ENCODE measurements at regions not wholly inside any gene's neighbourhood (a gene's known extent, or its start where the extent isn't known, plus 50 kb on each side); places are given as distances from the start of the nearest gene placed in this dataset.

DNA sequence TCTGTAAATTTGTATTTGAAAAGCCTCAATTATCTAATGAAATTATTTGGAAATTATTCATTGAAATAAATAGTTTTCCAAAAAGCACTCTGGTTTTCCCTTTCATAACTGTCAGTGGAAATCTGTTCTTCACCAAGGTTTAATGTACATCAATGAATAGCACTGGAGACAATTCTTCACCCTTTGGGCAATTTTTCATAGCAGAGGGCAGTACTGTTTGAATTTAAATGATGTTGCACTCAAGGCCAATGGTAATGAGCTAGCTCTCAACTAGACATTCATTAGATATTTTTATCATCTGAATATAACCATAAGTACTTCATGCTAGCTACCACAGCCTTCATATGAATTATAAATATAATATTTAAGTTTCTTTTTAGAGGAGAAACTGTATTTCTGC, 658.2 kb upstream of the CCDC54 start:
- no peak for DNase-seq
- Mint-ChIP-seq H3K27ac (no peak overlapping the region), H3K4me3 (no peak overlapping the region), H3K27me3 (no peaks in the 10 kb centered on the region), H3K9me3 (no peaks in the 10 kb centered on the region), H3K36me3 (ENCODE audit: low read depth) (no peaks in the 10 kb centered on the region), H3K4me1 (no peaks in the 10 kb centered on the region)
- intact Hi-C loops (cut with micrococcal nuclease) = no loop called here

DNA sequence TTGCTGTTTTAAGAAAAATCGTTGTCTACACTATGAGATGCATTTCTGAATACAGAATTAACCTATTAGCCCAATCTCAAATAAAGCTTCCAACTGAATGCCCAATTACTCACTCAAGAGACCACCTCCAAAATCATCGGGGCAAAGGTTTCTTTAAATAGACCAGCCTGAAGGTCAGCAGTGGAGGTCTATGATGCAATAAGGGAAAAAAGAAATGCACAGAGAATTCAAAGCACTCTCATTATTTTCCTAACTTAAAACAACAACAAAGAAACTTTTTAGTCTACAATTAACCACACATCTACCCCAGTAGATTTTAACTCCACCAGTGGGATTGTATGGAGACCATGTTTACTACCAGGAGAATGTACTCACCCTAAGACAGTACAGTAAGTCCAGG, 657.7 kb upstream of the CCDC54 start:
- H3K36me3 Mint-ChIP-seq (ENCODE audit: low read depth) = no peaks in the 10 kb centered on the region
- intact Hi-C loops (cut with micrococcal nuclease) = no loop called here
- DNase-seq = no peak
- H3K27ac Mint-ChIP-seq = no peak overlapping the region
- no peaks in the 10 kb centered on the region for H3K9me3 Mint-ChIP-seq
- H3K27me3 Mint-ChIP-seq = no peaks in the 10 kb centered on the region
- H3K4me3 Mint-ChIP-seq = no peak overlapping the region
- H3K4me1 Mint-ChIP-seq = no peaks in the 10 kb centered on the region

DNA sequence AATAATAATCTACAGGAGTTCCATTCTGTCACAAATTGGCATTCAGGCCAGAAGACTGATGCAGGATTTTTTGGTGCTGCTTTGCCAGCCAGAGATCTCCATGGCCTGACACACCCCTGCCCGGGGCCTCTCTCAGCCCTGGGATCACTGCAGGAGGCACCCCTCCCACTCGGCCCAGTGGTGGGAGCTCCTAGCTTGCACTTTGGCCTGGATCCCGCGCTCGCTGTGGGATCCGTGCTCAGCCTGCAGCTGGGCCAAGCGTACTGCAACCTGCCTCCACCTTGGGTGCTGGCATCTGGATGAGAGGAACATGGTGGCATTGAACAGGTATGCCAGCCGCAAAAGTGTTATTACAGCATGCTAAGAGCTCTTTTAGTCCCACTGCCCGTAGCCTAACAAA, 656.7 kb upstream of the CCDC54 start:
- Mint-ChIP-seq H3K36me3 (ENCODE audit: low read depth) (no peaks in the 10 kb centered on the region), H3K27ac (no peak overlapping the region), H3K27me3 (no peaks in the 10 kb centered on the region), H3K9me3 (no peaks in the 10 kb centered on the region), H3K4me3 (no peak overlapping the region), H3K4me1 (no peaks in the 10 kb centered on the region)
- intact Hi-C loops (cut with micrococcal nuclease) = no loop called here
- no peak for DNase-seq

DNA sequence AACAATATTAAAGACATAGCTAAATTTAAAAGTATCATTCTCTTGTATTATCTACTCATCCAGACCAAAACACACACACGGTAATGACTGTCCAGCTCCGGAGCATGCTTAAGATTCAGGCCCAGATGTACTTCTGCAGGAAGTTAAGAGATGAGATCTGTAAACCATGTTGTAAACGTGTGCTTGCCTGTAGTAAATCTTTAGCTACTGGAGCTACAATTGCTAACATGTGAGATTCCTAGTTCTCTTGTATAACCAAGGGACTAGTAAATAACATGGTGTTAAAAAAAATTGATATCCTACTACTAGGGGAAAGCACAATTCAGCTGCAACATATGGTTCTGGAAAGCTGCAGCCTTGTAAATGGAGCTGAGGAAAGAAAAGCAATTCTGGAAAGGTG, 651.7 kb upstream of the CCDC54 start:
- no peaks in the 10 kb centered on the region for H3K27me3 Mint-ChIP-seq
- H3K4me3 Mint-ChIP-seq = no peak overlapping the region
- no peak overlapping the region for H3K27ac Mint-ChIP-seq
- H3K4me1 Mint-ChIP-seq = no peaks in the 10 kb centered on the region
- DNase-seq = no peak
- intact Hi-C loops (cut with micrococcal nuclease) = no loop called here
- H3K36me3 Mint-ChIP-seq (ENCODE audit: low read depth) = no peaks in the 10 kb centered on the region
- no peaks in the 10 kb centered on the region for H3K9me3 Mint-ChIP-seq

DNA sequence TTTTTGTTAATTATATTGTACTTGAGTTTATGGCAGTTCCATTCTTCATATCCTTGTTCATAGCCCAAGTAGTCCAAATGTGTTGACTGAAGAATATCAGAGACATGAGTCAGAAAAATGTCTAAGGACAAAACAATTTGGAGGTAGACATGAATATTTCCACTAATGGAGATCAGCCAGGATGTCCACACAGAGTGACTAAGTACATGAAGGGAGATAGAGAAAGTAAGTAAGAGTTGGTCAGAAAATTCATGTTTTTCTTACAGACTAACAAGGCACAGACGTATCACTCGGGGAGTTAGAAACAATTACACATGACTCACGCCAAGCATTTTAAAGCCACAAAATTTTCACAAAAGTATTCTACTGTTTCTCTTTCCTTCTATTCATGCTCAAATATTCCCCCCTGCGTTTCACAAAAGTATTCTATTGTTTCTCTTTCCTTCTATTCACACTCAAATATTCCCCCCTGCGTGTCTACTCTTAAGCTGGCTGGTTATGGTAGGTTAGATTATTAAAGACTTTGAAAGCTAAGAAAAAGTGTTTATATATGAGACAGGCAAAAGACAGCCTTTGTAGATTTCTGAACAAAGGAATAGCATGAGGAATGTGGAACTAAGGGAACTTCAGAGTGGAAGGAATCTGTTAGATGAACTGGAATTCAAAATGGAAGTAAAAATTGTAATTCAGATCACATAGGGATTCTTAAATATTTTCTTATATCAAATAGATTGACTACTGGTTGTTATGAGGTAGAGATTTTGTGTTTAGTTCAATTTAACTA, 648.7 kb upstream of the CCDC54 start:
- H3K27me3 Mint-ChIP-seq = no peaks in the 10 kb centered on the region
- intact Hi-C loops (cut with micrococcal nuclease) = no loop called here
- H3K27ac Mint-ChIP-seq = no peak overlapping the region
- no peak for DNase-seq
- H3K9me3 Mint-ChIP-seq = no peaks in the 10 kb centered on the region
- no peaks in the 10 kb centered on the region for H3K36me3 Mint-ChIP-seq (ENCODE audit: low read depth)
- no peak overlapping the region for H3K4me3 Mint-ChIP-seq
- H3K4me1 Mint-ChIP-seq = no peaks in the 10 kb centered on the region

DNA sequence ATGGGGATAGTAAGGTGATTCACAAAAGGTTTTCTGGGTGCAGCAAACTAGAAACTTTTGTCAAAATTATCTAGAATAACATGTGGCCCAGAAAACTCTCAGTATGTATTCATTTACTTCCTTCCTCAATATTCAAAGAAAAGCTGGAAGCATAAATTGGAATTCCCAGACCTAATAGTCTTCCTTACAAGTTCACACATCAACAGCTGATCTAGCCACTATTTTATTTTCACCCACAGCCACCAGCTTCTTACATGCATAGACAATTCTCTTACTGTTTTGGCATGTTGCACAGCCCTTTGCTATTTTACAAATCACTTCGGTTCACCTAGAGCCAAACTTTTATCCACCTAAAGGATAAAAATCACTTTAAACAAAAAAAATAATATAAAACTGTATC, 647.8 kb upstream of the CCDC54 start:
- intact Hi-C loops (cut with micrococcal nuclease) = no loop called here
- no peak for DNase-seq
- peaks cover 2% of the 10 kb centered on the region for H3K27me3 Mint-ChIP-seq
- H3K4me1 Mint-ChIP-seq = no peaks in the 10 kb centered on the region
- H3K36me3 Mint-ChIP-seq (ENCODE audit: low read depth) = no peaks in the 10 kb centered on the region
- H3K9me3 Mint-ChIP-seq = no peaks in the 10 kb centered on the region
- no peak overlapping the region for H3K27ac Mint-ChIP-seq
- no peak overlapping the region for H3K4me3 Mint-ChIP-seq

DNA sequence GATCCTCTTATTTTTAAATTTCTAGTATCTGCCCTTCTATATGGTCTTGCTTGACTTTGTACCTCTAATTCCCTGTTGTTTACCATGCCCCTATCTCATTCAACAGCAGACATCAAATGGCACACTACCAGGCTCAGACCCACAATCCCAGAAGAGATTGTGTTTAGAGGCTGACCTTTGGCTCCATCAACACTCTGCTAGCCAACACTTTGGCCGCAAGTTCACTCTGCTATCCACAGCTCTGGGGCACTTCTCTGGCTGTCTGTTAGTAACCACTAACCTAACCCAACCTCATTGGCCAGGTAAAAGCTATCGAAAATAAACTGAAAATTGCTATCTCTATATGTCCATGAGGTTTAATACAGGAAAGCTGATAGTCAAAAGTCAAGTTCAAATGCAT, 646.0 kb upstream of the CCDC54 start:
- intact Hi-C loops (cut with micrococcal nuclease) = no loop called here
- Mint-ChIP-seq H3K36me3 (ENCODE audit: low read depth) (no peaks in the 10 kb centered on the region), H3K27me3 (peaks cover 2% of the 10 kb centered on the region), H3K27ac (no peak overlapping the region), H3K9me3 (no peaks in the 10 kb centered on the region), H3K4me1 (no peaks in the 10 kb centered on the region), H3K4me3 (no peak overlapping the region)
- no peak for DNase-seq

DNA sequence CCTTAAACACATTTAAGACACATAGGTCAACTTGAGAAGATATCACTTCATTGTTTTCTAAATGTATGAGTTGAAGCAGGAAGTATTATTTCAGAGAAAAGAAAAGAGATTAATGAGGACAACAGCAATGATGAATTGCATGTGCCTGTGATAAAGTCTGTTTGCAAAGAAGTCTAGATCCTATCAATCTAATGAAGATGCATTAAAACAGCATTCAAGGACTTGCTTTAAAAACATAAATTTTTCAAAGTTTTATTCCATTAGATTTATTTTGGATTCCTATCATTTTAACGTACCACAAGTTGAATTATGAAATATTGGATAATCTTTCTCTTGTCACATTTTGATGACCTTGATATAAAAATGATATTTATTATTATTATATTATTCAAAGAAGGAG, 642.5 kb upstream of the CCDC54 start:
- H3K27ac Mint-ChIP-seq = no peak overlapping the region
- intact Hi-C loops (cut with micrococcal nuclease) = no loop called here
- H3K36me3 Mint-ChIP-seq (ENCODE audit: low read depth) = no peaks in the 10 kb centered on the region
- peaks cover 2% of the 10 kb centered on the region for H3K27me3 Mint-ChIP-seq
- no peak overlapping the region for H3K4me3 Mint-ChIP-seq
- DNase-seq = no peak
- no peaks in the 10 kb centered on the region for H3K9me3 Mint-ChIP-seq
- no peaks in the 10 kb centered on the region for H3K4me1 Mint-ChIP-seq

DNA sequence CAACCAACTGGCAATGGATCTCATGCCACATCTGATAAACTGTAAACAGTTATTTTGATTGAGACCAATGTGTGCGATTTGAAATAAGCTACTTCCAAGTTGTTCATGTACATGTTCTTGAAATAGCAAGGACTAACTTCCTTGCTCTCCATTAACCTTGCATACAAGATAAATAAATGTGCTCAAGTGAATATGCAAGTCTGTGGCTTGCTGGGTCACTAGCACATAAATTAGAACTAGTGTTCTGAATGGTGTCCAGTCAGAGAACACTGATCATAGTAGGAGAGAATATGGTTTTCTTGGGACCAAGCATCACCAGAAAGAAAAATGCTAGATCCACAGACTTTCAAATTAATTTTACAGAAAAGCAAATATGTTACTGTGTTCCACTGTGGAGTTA, 640.0 kb upstream of the CCDC54 start:
- H3K27ac Mint-ChIP-seq = no peak overlapping the region
- no peak for DNase-seq
- no peak overlapping the region for H3K4me3 Mint-ChIP-seq
- no peaks in the 10 kb centered on the region for H3K36me3 Mint-ChIP-seq (ENCODE audit: low read depth)
- H3K4me1 Mint-ChIP-seq = no peaks in the 10 kb centered on the region
- no peaks in the 10 kb centered on the region for H3K9me3 Mint-ChIP-seq
- peaks cover 2% of the 10 kb centered on the region for H3K27me3 Mint-ChIP-seq
- intact Hi-C loops (cut with micrococcal nuclease) = no loop called here

DNA sequence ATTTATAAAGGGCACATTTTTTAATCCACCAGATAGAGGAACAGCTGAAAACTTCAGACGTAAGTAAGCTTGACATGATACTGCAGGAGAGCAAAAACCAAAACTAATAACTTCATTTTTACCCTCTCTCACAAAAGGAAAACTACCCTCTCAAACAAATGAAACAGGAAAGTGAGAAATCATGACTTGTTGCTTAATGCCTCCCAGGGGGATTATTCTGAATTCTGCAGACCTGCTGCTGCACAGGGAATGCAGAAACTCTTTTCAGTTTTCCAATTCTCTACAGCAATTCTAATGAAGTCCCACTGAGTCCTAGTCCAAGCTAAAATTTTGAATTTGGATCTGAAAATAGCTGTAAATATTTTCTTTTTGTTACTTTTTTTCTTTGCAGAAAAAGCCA, 637.1 kb upstream of the CCDC54 start:
- Mint-ChIP-seq H3K27me3 (no peaks in the 10 kb centered on the region), H3K9me3 (no peaks in the 10 kb centered on the region), H3K4me1 (no peaks in the 10 kb centered on the region), H3K4me3 (no peak overlapping the region), H3K36me3 (ENCODE audit: low read depth) (no peaks in the 10 kb centered on the region), H3K27ac (no peak overlapping the region)
- DNase-seq = no peak
- intact Hi-C loops (cut with micrococcal nuclease) = no loop called here

DNA sequence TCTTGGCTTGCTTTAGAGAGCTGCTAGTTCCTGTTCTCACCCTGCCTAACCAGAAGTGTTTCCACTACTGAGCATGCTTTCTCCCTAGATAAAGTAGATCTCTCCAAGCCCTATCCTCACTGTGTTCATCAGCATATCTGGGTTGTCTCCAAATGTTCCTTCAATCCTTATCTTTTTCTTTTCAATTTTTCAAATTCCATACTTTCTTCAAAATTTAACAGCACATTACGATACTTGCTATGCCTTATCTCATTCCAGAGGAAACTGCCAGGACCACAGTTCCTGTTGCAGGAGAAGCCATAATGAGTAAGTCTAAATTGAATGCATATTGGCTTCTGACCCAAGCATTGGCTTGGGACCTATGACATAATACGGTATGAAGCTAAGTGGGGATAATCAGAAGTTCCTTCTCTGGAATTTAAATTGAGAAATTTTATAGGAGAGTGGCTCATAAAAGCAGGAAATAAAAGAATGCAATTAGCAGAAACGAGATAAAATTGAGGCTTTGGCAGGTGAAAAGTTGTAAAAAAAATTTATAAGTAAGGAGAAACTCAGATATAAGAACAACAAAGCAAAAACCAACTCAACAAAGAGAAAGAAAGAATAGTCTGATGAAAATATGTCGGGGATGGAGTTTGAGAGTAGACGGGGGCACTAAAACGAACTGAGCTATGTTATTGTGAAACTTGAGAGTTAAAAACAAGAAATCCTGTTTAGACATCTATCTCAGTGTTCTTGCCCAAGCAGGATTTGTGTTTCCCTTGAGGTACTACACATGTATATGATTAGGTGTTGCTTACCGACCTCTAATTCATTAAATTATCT, 631.7 kb upstream of the CCDC54 start:
- no peaks in the 10 kb centered on the region for H3K9me3 Mint-ChIP-seq
- intact Hi-C loops (cut with micrococcal nuclease) = no loop called here
- no peak overlapping the region for H3K27ac Mint-ChIP-seq
- H3K36me3 Mint-ChIP-seq (ENCODE audit: low read depth) = no peaks in the 10 kb centered on the region
- H3K4me3 Mint-ChIP-seq = no peak overlapping the region
- H3K4me1 Mint-ChIP-seq = no peaks in the 10 kb centered on the region
- no peaks in the 10 kb centered on the region for H3K27me3 Mint-ChIP-seq
- DNase-seq = no peak

DNA sequence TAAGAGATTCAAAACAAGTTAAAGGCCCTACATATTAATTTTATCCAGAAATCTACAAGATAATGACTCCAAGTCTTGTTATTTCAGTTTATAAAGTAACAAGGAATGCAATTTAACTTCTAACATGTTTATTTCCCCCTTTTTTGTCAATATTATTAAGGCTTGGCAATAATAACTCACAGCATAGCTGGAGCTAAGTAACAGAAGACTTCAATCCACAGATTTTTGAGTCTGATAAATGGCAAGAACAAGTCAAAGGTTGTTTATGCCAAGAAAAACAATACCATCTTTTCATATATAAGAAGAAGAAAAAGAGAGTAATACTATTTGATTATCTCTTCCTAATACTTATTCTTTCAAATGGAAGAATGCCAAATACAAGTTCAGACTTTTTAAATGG, 631.0 kb upstream of the CCDC54 start:
- no peak for DNase-seq
- intact Hi-C loops (cut with micrococcal nuclease) = no loop called here
- no peaks in the 10 kb centered on the region for H3K27me3 Mint-ChIP-seq
- no peaks in the 10 kb centered on the region for H3K4me1 Mint-ChIP-seq
- no peaks in the 10 kb centered on the region for H3K9me3 Mint-ChIP-seq
- H3K36me3 Mint-ChIP-seq (ENCODE audit: low read depth) = no peaks in the 10 kb centered on the region
- no peak overlapping the region for H3K4me3 Mint-ChIP-seq
- no peak overlapping the region for H3K27ac Mint-ChIP-seq

DNA sequence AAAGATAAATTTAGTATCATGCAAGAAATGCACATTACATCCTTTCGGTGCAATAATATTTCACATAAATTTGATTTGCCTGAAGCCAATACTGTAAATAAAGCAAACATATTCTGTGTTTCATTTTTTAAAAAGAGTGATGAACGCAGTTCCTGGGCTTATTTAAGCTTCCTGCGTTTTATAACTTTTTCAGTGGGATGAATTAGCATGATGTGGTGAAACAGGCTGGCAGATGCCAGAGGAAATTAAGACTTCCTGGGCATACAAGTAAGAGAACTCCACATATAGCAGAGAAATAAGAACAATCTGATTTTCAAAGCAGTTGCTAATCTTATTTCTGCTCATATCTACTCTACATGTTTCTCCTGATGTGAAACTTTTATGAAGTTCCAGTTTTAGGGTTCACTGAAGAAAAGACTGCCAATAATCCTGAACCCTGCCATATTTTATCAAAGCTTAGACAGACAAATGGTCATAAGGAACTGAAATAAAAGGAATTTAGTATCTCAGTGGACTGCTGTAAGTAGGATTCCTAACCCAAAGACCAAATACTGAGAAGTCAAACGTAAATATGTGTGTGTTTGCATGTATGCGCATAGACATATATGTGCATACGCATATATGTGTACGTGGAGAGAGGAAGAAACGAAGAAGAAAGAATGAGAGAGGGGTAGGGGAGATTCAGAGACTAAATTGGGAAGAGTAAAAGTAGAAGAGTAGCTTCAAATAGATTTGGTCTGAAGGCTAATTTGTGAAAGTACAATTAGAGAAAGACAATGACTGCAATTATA, 628.6 kb upstream of the CCDC54 start:
- Mint-ChIP-seq H3K27me3 (no peaks in the 10 kb centered on the region), H3K9me3 (no peaks in the 10 kb centered on the region), H3K4me3 (no peak overlapping the region), H3K36me3 (ENCODE audit: low read depth) (no peaks in the 10 kb centered on the region), H3K4me1 (no peaks in the 10 kb centered on the region), H3K27ac (no peak overlapping the region)
- no peak for DNase-seq
- intact Hi-C loops (cut with micrococcal nuclease) = no loop called here

DNA sequence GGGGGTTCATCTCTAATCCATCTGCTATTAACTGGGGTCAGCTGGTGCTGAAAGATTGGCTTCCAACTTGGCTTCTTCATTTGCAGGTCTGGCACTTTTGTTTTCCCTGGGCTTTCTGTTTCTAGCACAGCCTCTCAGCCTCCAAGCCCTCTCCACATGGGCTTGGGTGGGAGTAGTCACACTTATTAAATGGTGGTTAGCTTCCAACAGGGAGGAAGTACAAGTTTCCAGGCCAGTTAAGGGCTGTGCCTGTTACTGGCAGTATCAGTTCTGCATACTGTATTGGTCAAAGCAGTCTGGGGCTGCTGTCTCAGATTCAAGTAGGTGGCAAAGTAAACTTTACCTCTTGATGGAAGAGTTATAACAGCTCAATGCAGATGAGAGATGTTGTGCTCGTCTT, 627.1 kb upstream of the CCDC54 start:
- no peak overlapping the region for H3K4me3 Mint-ChIP-seq
- no peak overlapping the region for H3K27ac Mint-ChIP-seq
- no peaks in the 10 kb centered on the region for H3K4me1 Mint-ChIP-seq
- no peaks in the 10 kb centered on the region for H3K9me3 Mint-ChIP-seq
- no peaks in the 10 kb centered on the region for H3K36me3 Mint-ChIP-seq (ENCODE audit: low read depth)
- no peaks in the 10 kb centered on the region for H3K27me3 Mint-ChIP-seq
- intact Hi-C loops (cut with micrococcal nuclease) = no loop called here
- DNase-seq = no peak
